Hypothalamus (tissue), 51 donors: ENCODE measurements at regions not wholly inside any gene's neighbourhood (a gene's known extent, or its start where the extent isn't known, plus 50 kb on each side); places are given as distances from the start of the nearest gene placed in this dataset.
A peak's percentile ranks its signal among the peaks of the same experiment; 100 is the strongest.

Experiments used
- DNase-seq, 51 donors: peaks; one replicate each; lab custom pipeline; 2025; lab: John Stamatoyannopoulos, UW

DNA sequence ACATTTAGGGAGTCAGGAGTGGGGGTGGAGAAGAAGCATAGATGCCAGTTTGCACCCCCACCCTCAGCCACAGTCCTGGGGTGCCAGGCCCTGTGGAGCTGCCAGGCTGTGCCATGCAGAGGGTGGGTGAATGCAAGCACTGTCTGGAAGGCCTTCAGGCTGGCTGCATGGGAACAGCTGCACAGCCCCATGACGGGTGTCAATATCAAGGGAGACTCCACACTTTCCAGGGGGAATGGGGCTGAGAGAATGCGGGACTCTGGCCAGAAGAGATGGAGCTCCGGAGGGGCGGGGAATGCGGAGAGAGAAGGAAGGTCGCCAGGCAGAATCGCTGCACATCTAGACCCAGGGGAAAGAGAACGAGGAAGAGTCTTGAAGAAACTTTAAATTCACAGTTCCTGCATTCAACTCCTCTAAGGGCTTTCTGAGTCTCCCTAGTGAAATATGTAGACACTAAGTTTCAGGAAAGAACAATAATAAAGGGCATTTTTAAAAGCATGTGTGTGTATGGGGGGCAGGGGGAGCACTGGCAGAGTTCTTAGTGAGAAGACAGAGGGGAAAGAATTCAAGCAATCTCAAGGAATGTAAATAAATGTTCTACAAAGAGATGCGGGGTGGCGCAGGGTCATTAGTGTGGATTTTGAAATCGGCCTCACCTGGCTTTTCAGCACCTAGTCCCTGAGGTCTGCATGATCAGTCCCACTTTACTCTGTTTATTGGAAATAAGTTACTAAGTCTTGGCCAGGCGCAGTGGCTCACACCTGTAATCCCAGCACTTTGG, 59.1 kb downstream of the BOD1 start:
- DNase-seq: peak in 50 of 51 donors; percentile 4 to 96 (median 76)

DNA sequence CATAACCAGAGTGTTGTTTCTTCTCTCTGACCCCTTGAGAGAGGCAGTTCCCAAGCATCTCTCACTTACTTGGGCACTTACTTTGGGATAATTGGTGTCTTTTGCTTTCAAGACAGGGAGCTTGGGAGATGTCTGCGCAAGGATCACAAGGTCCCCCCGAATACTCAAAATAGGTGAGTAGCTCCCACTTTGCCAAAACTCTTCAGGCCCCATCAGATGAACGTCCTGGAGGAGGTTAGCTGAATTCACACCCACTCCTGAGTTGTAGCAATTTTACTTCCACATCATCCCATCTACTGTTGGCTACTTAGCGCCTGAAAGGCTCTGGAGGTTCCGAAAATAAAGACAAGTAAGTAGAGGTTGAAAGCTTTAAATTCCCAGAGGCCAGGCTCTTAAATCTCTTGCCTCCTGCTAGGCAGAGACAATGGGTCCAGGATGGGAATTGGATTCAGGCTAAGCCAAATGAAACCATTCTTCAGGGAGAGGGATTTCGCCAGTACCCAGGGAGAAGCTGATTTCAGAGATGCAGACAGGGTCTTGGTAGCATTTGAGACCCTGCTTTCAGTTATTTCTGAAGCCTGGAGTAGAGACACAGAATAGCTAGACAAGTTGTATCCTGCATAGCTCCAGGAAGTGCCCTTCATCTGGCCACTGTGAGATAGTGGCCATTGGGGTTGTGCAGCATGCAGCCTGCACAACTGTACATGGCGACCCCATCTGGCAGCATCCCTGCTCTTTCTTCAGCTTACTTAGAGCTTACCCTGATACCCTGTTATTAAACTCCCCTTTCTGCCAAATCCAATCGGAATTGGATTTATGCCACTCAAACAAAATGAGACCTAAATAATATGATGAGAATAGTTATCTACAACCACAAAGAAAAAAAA, 60.1 kb downstream of the BOD1 start:
- DNase-seq: peak in 11 of 51 donors; percentile 1 to 70 (median 15)

DNA sequence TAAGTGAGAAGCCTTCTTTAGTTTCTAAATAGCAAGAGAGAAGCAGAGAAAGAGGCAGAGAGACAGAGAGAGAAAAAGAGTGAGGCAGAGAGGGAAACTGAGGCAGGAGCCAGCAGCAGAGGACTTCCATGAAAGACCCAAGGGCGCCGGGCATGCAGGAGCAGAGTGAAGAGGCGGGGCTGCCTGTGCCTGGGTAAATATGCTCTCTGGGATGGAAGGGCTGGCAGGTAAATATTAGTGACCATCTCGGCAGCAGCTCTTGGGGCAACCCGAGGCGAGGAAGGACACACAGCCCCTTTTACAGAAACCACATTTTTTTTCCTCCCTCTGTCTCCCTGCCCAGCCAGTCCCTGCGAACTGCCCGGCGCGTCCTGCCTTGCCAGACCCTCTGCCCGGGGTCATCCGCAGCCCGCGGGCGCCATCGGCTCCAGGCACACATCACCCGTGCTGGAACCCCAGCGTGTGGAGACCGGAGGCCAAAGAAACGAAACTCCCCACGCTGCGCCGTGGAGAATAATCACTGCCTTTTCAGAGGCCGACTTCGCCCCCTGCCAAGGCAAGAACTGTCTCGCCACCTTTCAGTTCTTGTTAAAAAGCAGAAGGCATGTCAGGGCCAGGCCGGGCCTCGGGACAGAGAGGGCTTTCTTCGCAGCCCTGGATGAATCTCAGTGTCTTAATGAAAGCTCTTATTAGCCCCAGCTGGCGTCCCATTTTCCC, 61.3 kb downstream of the BOD1 start:
- peak in 46 of 51 donors; percentile 5 to 81 (median 55) for DNase-seq

DNA sequence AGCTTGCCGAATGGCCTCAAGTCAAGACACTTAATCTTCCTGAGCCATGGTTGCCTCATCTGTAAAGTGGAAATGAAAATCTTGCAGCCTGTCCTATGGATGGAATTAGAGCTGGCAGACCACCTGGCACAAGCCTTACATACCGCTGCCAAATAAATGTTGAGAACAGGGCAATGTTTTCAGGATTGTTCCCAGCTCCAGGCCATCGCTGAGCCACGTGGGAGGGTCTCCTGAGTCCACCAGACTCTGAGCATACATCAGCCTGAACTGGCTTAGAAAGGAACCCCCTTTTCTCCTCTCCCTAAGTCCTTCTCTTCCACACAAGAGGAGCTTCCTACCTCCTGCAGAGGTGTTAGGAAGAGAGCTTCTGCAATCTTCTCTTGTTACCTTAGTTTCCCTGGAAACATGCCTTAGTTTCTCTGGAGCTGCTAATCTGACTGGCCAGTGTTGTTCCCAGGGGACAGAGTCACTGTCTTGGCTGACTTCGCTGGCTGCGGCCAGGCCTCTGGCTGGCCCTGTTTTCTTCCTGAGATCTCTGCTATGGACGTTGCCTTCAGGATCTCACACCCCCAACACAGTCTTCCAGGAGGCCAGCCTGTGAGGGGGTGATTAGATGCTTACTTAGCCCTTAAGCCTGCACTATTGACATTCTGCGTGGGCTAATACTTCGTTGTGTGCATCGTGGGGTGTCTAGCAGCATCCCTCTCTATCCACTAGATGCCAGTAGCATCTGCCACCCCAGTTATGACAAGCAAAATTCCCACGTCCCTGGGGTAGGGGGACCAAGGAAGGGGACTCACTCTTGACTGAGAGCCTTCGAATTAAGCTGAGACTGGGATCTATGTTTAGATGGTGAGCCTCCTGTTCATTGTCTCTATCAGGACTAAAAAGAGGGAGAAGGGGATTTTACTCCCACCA, 62.2 kb downstream of the BOD1 start:
- peak in 9 of 51 donors; percentile 5 to 48 (median 17) for DNase-seq

DNA sequence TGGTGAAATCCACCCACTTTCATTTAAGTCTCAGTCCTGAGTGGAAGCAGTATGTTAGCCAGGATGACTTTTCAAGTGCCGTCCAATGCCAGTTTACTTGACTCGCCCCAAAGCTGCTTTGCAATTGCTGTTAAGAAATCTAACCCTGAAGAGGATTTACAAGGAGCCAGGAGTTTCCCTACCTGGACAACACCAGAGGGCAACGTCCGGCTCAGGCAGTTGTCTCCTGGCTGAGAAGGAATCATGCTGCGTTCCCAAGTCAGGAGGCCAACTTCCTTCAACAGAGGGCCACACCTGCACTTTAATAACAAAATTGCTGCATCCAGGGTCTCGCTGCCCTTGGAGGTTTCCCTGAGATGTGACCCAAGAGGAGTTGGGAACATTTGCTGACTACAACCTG, 65.8 kb downstream of the BOD1 start:
- no peak for DNase-seq

DNA sequence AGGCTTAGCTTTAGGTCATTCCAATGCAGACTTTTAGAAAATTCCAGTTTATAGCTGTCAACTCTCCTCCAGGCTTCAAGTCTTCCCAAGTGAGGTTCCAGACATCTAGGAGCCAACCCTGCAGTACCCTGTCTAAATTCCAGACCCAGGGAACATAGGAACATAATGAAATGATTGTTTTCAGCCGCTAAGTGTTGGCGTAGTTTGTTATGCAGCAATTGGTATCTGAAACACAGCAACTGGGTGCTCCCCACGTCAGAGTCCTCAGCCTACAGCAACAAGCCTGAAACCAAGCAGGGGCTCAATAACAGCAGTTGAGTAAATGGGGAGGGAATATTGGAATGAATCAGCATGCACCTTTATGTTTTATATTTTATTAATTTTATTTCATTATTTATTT, 66.8 kb downstream of the BOD1 start:
- DNase-seq: no peak

DNA sequence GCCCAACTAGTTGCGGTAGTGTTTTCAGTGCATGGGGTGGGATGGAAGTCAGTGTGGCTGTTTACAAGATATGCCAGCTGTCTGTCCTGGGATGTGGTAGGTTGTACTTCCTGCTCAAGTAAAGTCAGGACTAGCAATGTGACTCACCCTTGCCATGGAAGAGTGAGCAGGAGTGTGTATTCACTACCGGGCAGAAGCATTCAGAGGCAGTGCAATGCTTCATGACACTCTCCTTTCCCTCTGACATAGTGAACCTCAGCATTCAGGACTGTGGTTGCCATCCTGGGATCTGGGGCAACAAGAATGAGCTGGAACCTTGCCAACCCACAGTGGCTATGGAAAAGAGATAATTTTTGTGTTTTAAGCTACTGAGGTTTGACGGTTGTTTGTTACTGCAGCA, 68.9 kb downstream of the BOD1 start:
- no peak for DNase-seq

DNA sequence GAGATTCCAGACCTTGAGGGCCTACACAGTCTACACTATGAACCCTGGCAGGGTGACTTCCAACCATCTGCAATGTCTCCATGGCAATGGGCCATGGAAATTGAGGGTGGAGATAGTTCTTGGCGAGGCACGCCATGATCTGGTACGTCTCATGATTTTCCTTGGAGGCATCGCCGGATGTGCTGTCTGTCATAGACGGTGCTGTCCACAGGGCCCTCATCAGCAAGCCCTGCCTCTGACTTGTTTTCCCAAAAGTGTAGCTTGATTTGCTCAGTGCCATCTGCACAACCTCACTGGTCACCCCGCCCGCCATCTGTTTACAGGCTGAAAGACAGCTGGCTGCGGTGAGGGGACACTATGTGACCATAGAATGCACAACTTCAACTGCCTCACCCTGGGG, 73.5 kb downstream of the BOD1 start:
- no peak for DNase-seq

DNA sequence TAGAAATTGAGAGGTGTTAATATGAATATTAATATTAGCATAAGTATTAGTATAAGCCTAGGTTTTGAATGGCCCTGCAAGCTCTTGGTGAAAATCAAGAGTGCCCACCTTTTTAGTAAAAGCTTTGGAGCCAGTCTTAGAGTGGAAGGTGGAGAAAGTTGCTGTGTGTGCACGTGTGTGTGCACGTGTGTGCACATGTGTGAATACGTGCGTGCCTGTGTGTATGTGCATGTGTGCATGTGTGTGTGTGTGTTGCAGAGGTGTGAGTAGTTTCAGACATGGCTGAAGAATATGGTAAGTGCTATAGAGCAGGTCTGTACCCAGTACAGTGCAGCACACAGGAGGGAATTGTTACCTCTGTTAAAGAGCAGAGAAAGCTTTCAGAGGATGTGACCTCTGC, 74.3 kb downstream of the BOD1 start:
- no peak for DNase-seq

DNA sequence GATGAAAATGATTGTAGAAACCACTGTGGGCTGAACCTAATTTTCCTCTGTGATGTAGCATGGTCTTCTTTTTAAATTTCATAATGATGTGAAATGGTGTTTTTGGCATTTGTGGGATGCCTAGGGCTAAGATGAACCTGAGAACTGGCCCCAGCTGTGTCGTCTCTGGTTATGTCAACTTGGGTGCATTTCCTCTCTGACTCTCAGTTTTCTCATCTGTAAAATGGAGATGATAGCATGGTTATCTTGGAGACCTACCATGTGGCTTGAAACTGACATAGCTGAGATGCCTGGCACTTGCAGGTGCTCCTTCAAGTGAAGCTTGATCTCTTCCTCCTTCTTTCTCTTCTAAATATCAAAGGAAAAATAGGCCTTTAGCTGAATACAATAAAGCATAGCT, 77.8 kb downstream of the BOD1 start:
- no peak for DNase-seq

DNA sequence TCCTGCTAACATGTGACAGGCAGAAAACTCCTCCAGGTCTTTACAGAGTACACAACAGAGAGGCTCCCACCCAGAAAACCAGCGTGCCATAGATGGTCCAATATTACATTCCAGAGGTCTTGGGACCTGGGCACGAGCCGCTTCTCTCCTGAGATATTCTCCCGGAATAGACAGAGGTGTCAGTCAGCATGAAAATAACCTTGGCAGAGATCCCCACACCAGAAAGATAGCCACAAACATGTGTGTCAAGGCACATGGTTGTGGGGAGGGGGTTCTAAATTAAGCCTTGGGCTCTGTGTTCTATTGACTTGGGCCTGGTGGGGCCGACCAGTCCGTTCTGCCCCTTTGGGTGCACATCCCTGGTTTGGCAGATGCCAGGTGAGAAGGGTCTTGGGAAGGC, 78.4 kb downstream of the BOD1 start:
- DNase-seq: no peak

DNA sequence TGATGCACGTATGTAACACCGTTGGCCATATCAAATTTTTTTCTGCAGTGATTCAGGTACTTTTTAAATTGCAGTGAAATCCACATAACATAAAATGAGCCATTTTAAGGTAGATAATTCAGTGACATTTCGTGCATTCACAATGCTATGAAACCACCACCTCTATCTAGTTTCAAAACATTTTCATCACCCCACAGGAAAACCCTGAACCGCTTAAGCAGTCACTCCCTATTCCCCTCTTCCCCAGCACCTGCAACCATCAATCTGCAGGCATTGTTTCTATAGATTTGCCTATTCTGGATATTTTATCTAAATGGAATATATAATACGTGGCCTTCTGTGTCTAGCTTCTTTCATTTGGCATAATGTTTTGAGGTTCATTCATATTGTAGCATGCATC, 79.2 kb downstream of the BOD1 start:
- DNase-seq: no peak

DNA sequence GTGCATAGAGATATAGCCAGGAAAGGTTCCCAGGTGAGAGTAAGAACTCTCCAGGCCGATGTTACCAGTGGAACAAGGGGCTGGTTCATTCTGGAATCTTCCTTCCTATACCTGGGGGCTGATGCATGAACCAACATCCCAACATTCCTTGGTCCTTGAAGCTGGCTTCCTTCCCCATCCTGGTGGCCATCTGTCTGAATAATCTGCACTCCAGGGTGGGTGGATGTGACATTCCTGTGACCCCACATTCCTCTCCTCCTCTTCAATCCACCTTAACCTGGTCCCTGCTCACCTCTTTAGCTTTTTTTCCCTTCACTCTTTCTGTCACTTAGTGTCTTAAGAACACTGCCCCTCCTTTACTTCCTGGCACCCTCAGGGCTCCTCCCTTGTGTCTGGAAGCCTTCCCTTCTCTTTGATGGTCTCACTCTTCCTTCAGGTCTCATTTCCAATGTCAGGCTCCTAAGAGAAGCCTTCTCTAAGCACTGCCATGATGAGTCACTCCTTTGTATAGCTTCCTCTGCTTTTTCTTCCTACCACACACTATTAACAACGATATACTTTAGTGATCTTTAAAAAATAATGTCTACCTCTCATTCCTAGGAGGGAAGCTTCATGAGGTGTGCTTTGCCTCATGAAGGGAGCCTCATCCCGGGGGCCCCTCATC, 80.3 kb downstream of the BOD1 start:
- no peak for DNase-seq

DNA sequence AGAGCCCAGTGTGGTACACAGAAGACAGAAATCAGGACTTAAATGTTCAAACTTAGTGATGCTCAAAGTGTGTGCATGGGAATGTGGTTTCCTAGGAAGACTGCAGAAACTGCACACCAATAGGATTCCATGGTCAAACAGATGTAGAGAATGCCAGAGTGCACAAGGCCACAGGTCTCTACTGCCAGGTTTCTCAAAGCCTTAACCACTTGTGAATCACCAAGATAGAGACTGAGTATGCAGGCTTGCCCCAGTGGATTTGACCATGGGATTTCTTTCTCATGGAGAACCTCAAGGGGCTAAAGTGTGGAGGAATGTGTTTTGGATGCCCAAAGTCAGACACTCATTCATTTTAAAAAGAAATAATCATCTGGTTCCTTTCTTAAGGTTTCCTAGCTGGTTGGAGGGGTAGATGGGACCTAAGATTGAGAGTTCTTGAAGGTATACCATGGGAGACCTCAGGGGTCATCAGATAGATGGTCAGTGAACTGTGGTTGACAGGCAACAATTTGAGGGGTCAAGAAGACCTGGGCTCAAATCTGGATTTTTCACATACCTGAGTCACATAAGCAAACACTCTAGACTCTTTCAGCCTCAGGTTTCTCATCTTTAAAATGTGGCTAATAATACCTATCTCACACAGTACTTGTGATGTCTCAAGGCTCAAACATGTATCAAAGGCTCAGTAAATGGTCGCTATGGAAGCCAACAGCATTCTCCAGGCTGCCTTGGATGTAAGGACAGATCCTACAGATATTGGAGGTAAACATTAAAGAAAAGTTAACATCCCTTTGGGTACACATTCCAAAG, 81.1 kb downstream of the BOD1 start:
- DNase-seq: no peak

DNA sequence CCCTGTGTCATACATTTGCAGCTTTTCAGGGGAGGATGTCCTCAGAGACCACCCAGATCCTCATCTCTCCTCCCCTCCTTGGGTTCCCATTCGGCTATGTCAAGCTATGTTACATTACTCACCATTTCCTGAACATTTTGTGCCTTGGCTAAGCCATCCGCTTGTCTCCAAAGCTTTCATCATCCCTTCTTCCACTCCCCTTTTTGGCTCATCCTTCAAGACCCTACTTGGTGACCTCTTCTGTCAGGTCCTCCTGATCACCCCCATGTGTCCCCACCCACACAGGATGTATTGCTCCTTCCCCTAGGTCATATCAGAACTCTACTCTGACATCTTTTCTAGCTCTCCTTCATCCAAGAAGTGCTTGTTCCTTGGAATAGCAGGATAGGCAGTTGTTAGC, 81.8 kb downstream of the BOD1 start:
- no peak for DNase-seq

DNA sequence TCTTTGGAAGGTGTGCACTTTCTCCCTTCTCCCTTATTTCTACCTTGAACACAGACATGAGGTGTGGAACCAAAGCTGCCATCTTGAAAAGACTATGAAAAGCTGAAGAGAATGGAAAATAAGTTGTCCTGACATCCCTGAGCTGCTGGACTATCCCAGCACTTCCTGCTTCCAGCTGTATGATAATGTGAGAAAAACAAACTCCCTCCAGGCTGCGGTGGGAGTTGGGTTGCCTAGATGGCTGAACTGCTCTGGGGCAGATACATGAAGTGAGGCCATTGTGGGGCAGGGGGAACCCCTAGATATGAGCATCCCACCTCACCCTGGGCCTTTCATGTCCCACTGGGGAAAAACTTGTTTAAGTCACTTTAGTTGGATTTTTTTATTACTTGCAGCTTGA, 82.4 kb downstream of the BOD1 start:
- DNase-seq: no peak

DNA sequence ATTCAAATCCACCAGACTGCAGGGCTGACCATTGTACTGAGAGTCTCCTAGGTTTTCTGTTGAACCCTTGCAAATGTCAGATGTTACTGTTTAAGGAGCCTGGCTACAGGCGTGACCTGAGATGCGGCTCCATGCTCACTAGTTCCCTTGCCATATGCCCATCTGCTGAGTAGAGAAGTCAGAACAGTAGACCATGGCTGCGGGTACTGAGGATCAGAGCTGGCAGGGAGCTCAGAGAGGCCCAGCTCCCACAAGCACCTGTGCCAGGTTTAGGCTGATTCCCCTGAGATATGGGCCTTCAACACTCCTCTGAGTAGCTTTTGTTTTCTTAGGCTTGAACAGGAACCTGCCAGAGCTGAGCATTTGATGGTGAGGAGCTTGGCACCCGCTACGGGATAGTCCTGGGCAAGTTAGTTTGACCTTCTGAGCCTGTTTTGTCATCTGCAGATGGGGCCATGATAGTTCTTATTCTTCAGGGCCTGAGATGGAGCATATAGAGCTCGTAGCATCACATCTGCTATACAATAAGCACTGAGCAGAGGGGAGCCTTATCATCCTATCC, 83.7 kb downstream of the BOD1 start:
- no peak for DNase-seq

DNA sequence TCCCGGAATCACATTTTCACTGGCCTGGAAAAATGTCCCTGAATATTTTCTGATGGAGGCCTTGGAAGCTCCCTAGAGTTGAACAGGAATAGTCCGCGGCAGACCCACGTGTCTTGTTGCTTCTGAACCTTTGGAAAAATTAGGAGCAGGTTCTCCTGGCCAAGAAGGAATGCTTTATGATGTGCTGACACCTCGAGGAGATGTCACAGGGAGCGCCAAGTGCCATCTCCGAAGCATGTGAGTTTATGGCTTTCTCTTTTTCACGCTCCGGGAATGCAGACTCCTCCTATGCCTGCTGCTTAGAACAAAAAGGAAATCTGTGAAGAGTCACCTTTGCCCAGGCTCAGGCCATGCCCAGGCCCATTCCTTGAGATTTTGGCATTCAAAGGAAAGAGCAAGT, 84.6 kb downstream of the BOD1 start:
- DNase-seq: no peak
